ENCODE measurements at regions not wholly inside any gene's neighbourhood (a gene's known extent, or its start where the extent isn't known, plus 50 kb on each side); places are given as distances from the start of the nearest gene placed in this dataset.
A peak's percentile ranks its signal among the peaks of the same experiment; 100 is the strongest.

DNA sequence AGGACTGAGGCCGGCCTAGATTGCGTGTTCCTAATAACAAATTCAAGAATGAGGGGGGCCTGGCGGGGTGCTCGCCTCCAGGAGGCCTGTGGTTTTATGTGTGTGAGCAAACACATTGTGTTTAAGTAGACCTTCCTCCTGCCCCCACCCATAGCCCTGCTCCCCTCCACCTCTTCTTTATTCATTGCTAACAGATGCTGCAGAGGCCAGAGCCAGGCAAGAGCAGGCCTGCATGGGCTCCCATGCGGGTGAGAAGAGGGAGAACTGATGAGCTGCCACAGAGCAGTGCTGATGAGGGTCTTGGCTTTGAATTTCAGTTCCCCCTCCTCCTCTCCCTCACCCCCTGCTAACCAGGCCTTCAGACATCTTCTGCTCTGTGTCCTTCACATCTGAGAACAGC is 154.6 kb downstream of the OSR1 start:
- intact Hi-C loops (cut with DNase I): no loop called here
- ATAC-seq (no peak), DNase-seq (no peak)
- TF ChIP-seq POLR2A (IDR thresholded peaks at IDR 0.05) (no peak), CTCF (IDR thresholded peaks at IDR 0.05) (no peak)
- Histone ChIP-seq H3K4me1 (no peaks in the 10 kb centered on the region), H3K9me3 (no peaks in the 10 kb centered on the region), H3K27me3 (no peaks in the 10 kb centered on the region), H3K36me3 (no peaks in the 10 kb centered on the region), H3K4me3 (no peak overlapping the region), H3K27ac (no peak overlapping the region)
- WGBS, 4 donors: 95 to 97% (median 95%) methylated on average over 5 of the region's 5 CpGs

- H3K27ac ChIP-seq: no peak overlapping the region
- no peaks in the 10 kb centered on the region for H3K27me3 ChIP-seq
- H3K9me3 ChIP-seq: peaks cover 0 to 15% (median 3%) of the 10 kb centered on the region in 12 donors
- no peaks in the 10 kb centered on the region for H3K36me3 ChIP-seq
- 93 to 94% (median 94%) methylated on average over 4 of the region's 4 CpGs for WGBS, 4 donors
- H3K4me1 ChIP-seq: no peaks in the 10 kb centered on the region
- ATAC-seq: no peak
- intact Hi-C loops (cut with DNase I): no loop called here
- DNase-seq: no peak
- TF ChIP-seq CTCF (IDR thresholded peaks at IDR 0.05): no peak
- no peak for TF ChIP-seq POLR2A (IDR thresholded peaks at IDR 0.05)
- H3K4me3 ChIP-seq: no peak overlapping the region
These were observed 156.4 kb downstream of the OSR1 start for GRCh38 chr2:19201911-19202462.

DNA sequence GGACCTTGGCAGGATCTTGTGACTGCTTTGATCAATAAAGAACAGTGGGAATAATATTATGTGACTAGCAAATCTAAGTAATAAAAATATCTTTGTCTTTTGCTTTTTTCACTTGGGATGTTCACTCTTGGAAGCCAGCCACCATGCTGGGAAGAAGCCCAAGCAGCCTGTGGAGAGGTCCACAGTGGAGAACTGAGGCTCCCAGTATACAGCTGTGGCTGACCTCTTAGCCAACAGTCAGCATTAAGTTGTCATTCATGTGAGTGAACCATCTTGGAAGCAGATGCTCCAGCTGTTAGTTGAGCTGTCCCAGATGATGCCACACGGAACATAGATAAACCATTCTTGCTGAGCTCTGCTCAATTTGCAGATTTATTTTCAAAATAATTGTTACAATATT is 160.0 kb downstream of the OSR1 start:
- peak in 1 of 5 donors; percentile 23 for DNase-seq
- 54 to 69% (median 62%) methylated on average over 1 of the region's 1 CpG for WGBS, 4 donors
- no peaks in the 10 kb centered on the region for H3K36me3 ChIP-seq
- no peaks in the 10 kb centered on the region for H3K4me1 ChIP-seq
- H3K27ac ChIP-seq: no peak overlapping the region
- H3K27me3 ChIP-seq: no peaks in the 10 kb centered on the region
- H3K9me3 ChIP-seq: peaks cover 0 to 24% (median 6%) of the 10 kb centered on the region in 12 donors
- ATAC-seq: no peak
- H3K4me3 ChIP-seq: no peak overlapping the region
- intact Hi-C loops (cut with DNase I): no loop called here
- no peak for TF ChIP-seq CTCF (IDR thresholded peaks at IDR 0.05)
- no peak for TF ChIP-seq POLR2A (IDR thresholded peaks at IDR 0.05)

GRCh38 chr2:19195661-19196060 is 162.8 kb downstream of the OSR1 start:
- 47 to 77% (median 61%) methylated on average over 1 of the region's 1 CpG for WGBS, 4 donors
- no peaks in the 10 kb centered on the region for H3K4me1 ChIP-seq
- peaks cover 0 to 24% (median 6%) of the 10 kb centered on the region in 12 donors for H3K9me3 ChIP-seq
- no peak for TF ChIP-seq POLR2A (IDR thresholded peaks at IDR 0.05)
- TF ChIP-seq CTCF (IDR thresholded peaks at IDR 0.05): no peak
- no peaks in the 10 kb centered on the region for H3K36me3 ChIP-seq
- no peak for DNase-seq
- no peak overlapping the region for H3K4me3 ChIP-seq
- H3K27me3 ChIP-seq: no peaks in the 10 kb centered on the region
- no peak for ATAC-seq
- intact Hi-C loops (cut with DNase I): no loop called here
- no peak overlapping the region for H3K27ac ChIP-seq

Measured in heart left ventricle (tissue), 16 donors.